Retinal pigment epithelial cell (primary cell): ENCODE measurements at regions not wholly inside any gene's neighbourhood (a gene's known extent, or its start where the extent isn't known, plus 50 kb on each side); places are given as distances from the start of the nearest gene placed in this dataset.

ENCODE experiments used
- DNase-seq: peaks from one replicate; pipeline ENCODE4 v3.0.0-alpha.2; 2010; ENCODE audit warnings: low read depth
- H3K4me3 ChIP-seq: 2 replicates; pipeline ENCODE4 v1.5.1; 2011; ENCODE audit warnings: mild to moderate bottlenecking, low read length, control low read depth, moderate library complexity
- TF ChIP-seq, protein P1 (sequence below): conservative IDR thresholded peaks from 2 replicates; pipeline ENCODE4 v1.5.1; 2011; ENCODE audit warnings: low read depth, low read length, control low read depth, inconsistent platforms

DNA sequence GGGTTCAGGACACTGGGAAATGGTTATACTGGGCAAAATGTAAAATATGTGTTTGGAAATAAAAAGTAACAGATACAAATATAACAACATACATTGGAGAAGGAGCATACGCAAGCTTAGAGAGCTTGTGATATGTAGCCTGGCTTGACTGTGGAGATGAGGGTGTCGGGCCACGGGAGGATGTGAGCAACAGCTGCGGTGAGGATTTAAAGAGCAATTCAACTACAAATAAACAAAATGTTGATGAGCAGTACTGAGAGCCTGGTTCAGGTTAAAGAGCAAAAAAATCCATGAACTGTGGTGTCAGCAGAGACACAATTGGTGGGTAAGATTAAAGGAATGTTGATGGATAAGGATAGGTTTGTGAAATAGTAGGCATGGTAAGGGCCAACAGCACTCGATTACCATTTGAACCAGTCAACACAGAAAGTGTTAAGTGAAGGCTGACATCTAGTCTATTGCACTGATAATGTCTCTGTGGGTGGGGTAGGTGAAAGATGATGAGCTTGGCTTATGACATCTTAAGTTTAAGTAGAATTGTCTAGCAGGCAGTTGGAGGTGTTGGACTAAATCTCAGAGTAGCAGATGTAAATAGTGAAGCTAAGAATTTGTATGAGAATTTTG is 723.2 kb downstream of the EPM2A start:
- H3K4me3 ChIP-seq = no peak overlapping the region
- TF ChIP-seq, protein P1, sequence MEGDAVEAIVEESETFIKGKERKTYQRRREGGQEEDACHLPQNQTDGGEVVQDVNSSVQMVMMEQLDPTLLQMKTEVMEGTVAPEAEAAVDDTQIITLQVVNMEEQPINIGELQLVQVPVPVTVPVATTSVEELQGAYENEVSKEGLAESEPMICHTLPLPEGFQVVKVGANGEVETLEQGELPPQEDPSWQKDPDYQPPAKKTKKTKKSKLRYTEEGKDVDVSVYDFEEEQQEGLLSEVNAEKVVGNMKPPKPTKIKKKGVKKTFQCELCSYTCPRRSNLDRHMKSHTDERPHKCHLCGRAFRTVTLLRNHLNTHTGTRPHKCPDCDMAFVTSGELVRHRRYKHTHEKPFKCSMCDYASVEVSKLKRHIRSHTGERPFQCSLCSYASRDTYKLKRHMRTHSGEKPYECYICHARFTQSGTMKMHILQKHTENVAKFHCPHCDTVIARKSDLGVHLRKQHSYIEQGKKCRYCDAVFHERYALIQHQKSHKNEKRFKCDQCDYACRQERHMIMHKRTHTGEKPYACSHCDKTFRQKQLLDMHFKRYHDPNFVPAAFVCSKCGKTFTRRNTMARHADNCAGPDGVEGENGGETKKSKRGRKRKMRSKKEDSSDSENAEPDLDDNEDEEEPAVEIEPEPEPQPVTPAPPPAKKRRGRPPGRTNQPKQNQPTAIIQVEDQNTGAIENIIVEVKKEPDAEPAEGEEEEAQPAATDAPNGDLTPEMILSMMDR = no peak
- DNase-seq = no peak

DNA sequence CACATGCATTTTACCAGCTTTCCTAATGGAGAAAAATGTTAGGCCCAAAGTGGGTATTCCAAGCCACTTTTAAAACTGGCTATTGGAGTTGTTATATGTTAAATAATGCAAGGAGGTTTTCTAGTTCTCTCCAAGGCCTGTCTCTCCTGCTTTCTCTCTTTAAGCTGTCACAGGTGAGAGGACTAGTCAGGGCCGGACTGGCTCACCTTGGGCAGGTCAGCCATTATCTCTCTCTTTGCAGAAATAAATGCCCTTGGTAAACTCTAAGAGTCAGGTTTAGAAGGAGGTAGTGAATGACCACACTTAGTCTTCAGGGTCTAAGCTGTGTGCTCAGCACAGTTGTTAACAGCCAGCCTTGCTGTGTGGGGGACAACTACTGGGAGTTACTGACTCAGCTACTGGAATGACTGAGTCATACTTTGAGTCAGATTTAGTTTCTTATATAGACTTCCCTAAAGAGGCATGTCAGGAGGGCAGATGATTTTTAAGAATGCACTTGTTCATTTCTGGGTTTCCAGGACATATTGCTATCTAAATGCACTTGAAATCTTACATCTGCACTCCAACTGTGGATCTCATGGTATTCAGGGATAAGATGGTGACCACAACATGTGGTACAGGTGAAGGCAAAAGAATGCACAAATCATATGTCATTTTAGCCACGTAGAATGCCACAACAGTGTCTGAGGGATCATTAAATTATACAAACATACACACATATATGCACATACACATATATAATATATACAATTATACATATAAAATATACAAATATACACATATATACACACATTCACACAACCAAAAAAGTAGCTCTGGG is 719.4 kb downstream of the EPM2A start:
- no peak overlapping the region for H3K4me3 ChIP-seq
- peak; percentile 60 for DNase-seq
- TF ChIP-seq, protein P1 = no peak

GRCh38 chr6:145017051-145017450 is 718.3 kb downstream of the EPM2A start:
- TF ChIP-seq, protein P1 = no peak
- no peak overlapping the region for H3K4me3 ChIP-seq

DNA sequence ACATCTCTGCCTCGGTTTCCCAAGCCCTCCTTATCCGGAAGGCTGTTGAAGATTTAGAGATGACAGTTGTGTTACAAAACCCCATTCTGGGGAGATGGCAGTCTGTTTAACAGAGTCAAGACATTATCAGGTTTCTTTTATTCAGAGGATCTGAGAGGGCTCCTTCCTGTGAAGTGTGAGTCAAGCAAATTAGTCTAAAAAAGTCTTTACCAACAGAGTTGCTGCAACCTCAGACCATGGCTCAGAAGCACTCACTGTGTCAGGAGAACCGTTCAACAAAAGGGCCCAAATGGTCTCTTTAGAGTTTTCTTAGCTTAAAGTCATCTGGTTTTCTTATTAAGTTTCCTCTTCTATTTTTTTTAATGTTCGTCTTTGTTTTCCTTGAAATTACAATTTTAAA is 717.8 kb downstream of the EPM2A start:
- DNase-seq = no peak
- H3K4me3 ChIP-seq = no peak overlapping the region
- TF ChIP-seq, protein P1 = no peak

More at GRCh38 chr6:145017051-145017450, 718.3 kb downstream of the EPM2A start:
- DNase-seq = no peak

GRCh38 chr6:145018027-145018426 is 717.3 kb downstream of the EPM2A start:
- TF ChIP-seq, protein P1 = no peak
- no peak for DNase-seq
- H3K4me3 ChIP-seq = no peak overlapping the region

DNA sequence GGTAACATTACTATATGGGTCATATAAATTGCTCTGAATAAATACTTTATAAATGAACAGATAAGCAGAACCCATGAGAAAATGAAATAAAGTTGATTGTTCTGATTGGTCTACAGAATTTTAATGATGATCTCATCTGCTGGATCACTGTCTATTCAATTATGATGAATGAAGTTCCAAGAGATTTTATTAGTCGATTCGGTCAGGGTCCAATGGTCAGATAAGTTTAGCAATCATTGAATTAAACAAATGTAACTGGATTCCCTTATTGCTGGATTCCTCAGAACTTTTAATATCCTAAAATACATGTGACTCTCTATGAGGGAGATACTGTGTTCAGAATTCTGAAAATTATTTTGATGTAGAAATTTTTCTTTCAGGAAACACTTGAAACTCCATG is 715.2 kb downstream of the EPM2A start:
- TF ChIP-seq, protein P1 = no peak
- no peak for DNase-seq
- no peak overlapping the region for H3K4me3 ChIP-seq

- TF ChIP-seq, protein P1 = no peak
- no peak overlapping the region for H3K4me3 ChIP-seq
- DNase-seq = no peak
Measured at GRCh38 chr6:145020543-145020942, 714.8 kb downstream of the EPM2A start.
